Activated naive CD8-positive, alpha-beta T cell treated with anti-CD3 and anti-CD28 coated beads, Interleukin-2, amount 10 ng/mL, durations not matched to agents 7 days and 5 days (primary cell): ENCODE measurements at regions not wholly inside any gene's neighbourhood (a gene's known extent, or its start where the extent isn't known, plus 50 kb on each side); places are given as distances from the start of the nearest gene placed in this dataset.

ENCODE experiments used
- ATAC-seq: fragments of 150-1000 bp; cut with Tn5 transposase; one replicate; pipeline ENCODE4 v1.10.0; 2021; ENCODE audit warnings: low read depth, moderate library complexity
- POLR2A ChIA-PET: fragments of 350-600 bp; sonication (Branson Sonifier 250); formaldehyde crosslinking; loops from one replicate; lab custom pipeline; 2021; ENCODE audit warnings: antibody characterized with exemption; lab: Charles Lee
- DNase-seq: peaks from one replicate; pipeline ENCODE4 v3.0.0; 2021
- H3K27ac Mint-ChIP-seq: one replicate; pipeline ENCODE4 v1.8.0; 2022; ENCODE audit warnings: mild to moderate bottlenecking, mixed read lengths
- H3K27me3 Mint-ChIP-seq: one replicate; pipeline ENCODE4 v1.8.0; 2022; ENCODE audit warnings: mild to moderate bottlenecking, moderate library complexity, mixed read lengths
- H3K36me3 Mint-ChIP-seq: one replicate; pipeline ENCODE4 v1.8.0; 2021; ENCODE audit warnings: mild to moderate bottlenecking, mixed read lengths
- H3K4me1 Mint-ChIP-seq: one replicate; pipeline ENCODE4 v1.8.0; 2021; ENCODE audit warnings: mixed read lengths
- H3K4me3 Mint-ChIP-seq: one replicate; pipeline ENCODE4 v1.8.0; 2022; ENCODE audit warnings: mild to moderate bottlenecking, moderate library complexity, mixed read lengths
- H3K9me3 Mint-ChIP-seq: one replicate; pipeline ENCODE4 v1.8.0; 2021; ENCODE audit warnings: mixed read lengths

DNA sequence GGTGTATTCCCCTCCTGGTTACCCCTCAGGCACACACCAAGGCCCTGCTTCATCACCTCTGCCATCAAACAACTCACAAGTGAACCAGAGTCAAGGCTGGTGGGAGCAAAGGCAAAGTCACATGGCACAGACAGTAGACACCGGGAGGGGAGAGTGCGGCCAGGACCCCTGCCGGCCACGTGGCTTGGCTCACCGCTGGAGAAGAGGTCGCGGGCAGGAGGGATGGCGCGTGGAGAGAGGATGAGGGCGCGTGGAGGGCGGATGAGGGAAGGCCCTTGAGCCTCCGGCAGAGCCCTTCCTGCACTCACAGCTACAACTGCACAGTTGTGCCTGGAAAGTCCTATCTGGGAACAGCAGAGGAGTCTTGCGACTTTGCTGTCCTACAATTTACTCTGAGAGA, 104.2 kb upstream of the ADRA2C start:
- no peak overlapping the region for H3K4me3 Mint-ChIP-seq
- no peaks in the 10 kb centered on the region for H3K4me1 Mint-ChIP-seq
- H3K9me3 Mint-ChIP-seq = peaks cover 2% of the 10 kb centered on the region
- H3K36me3 Mint-ChIP-seq = no peaks in the 10 kb centered on the region
- no peak for ATAC-seq
- POLR2A ChIA-PET = no interaction called here
- no peak overlapping the region for H3K27ac Mint-ChIP-seq
- no peaks in the 10 kb centered on the region for H3K27me3 Mint-ChIP-seq
- DNase-seq = no peak

DNA sequence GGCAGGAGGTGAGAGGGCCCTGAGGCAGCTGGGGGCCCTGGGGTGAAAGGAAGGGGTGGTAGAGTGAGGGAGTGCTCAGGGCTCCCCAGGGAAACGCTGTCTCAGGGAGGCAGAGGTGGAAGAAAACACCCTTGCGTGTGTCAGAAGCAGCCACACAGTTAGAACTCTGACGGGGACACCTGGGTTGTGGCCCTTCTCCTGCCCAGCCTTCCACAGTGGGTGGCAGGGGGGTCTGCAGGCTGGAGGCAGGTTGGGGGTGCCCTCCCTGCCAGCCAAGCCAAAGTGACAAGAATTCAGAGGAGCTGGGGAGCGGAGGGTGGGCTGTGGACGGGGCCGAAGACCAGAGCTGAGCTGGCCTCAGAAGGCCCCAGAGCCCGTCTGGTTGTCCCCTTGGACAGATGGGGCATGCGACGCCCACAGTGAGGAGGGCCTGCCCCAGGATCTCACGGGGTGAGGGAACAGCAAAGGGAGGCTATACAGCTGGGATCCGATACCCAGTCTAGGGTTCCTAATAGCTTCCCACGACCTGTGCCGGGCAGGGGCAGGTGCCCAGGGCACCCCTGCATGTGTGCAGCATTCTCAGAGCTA, 105.2 kb upstream of the ADRA2C start:
- H3K27ac Mint-ChIP-seq = no peak overlapping the region
- ATAC-seq (no peak), DNase-seq (no peak)
- no peaks in the 10 kb centered on the region for H3K36me3 Mint-ChIP-seq
- H3K27me3 Mint-ChIP-seq = peaks cover 4% of the 10 kb centered on the region
- H3K4me1 Mint-ChIP-seq = no peaks in the 10 kb centered on the region
- POLR2A ChIA-PET = no interaction called here
- H3K4me3 Mint-ChIP-seq = no peak overlapping the region
- H3K9me3 Mint-ChIP-seq = peaks cover 2% of the 10 kb centered on the region

DNA sequence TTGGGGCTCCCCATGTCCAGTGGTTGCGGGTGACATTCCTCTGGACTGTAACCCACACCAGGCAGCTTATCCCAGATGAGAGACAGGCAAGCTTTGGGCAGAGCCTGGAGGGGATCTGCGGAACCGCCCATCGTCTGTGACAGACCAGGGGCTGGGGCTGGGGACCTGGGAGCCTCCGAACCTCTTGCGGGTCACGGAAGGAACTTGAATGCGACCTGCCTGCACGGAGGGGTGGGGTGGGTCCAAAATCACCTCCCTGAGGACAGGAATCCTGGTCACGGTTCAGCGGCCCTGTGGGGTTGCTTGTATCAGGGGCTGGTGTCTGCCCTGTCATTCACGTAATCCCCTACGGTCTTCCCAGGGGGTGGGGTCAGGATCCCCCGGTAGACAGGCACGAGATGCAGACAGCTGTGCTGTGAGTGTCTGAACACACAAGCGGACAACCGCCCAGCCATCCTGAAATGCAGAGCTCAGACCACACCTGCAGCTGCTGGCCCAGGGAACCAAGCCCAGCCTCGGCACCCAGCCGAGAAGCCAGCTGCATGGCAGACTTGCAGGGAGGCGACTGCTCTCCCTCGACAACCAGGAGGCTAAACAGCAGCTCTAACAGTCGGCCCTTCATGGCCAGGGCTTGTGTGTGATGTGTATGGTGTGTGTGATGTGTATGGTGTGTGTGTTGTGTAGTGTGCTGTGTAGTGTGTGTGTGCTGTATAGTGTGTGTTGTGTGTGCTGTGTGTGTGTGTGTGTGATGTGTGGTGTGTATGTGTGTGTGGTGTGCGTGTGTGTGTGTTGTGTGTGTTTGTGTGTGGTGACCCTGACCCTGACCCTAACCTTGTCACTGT, 105.9 kb upstream of the ADRA2C start:
- no peaks in the 10 kb centered on the region for H3K36me3 Mint-ChIP-seq
- H3K27ac Mint-ChIP-seq = no peak overlapping the region
- H3K4me1 Mint-ChIP-seq = no peaks in the 10 kb centered on the region
- no peak for ATAC-seq
- peaks cover 4% of the 10 kb centered on the region for H3K27me3 Mint-ChIP-seq
- no peak overlapping the region for H3K4me3 Mint-ChIP-seq
- no peak for DNase-seq
- POLR2A ChIA-PET = no interaction called here
- peaks cover 2% of the 10 kb centered on the region for H3K9me3 Mint-ChIP-seq

DNA sequence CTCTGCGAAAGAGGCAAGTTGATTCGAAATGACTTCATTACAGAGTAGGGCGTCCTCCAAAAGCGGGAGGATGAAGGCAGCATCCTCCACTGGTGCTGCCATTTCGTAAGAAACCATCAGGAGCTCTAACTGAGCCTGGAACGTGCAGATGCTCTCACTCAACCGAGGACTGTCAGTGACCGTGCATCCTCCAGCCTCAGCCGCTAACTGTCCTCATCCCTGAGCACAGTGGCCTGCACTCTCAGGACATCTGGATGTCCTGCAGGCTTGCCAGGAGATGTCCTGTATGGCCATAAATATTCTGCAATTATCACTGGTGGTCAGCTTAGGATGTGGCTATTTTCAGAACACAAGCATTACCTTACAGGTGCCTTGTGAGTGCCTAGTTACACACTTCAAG, 107.1 kb upstream of the ADRA2C start:
- H3K27ac Mint-ChIP-seq = no peak overlapping the region
- H3K27me3 Mint-ChIP-seq = peaks cover 4% of the 10 kb centered on the region
- POLR2A ChIA-PET = no interaction called here
- no peaks in the 10 kb centered on the region for H3K36me3 Mint-ChIP-seq
- no peaks in the 10 kb centered on the region for H3K9me3 Mint-ChIP-seq
- H3K4me1 Mint-ChIP-seq = no peaks in the 10 kb centered on the region
- ATAC-seq = no peak
- no peak overlapping the region for H3K4me3 Mint-ChIP-seq
- no peak for DNase-seq

DNA sequence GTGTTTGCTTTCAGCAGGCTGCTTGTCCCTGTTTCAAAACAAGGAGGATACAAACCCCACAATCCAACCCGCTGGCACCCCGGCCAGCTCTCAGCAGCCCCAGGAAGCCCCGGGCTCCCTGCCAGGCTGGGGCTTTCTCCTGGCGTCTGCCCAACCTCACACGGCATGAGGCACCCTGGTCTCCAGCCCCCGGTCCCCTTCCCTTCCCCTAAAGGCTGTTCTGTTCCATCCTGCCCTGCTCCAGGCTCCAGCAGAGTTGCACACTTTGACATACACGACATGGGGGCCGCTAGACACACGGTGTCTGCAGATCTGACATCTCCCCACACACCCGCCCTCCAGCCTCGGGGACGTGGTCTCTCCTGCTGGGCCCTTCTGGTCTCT, 107.7 kb upstream of the ADRA2C start:
- POLR2A ChIA-PET = no interaction called here
- ATAC-seq (no peak), DNase-seq (no peak)
- Mint-ChIP-seq H3K4me3 (no peak overlapping the region), H3K36me3 (no peaks in the 10 kb centered on the region), H3K27me3 (peaks cover 4% of the 10 kb centered on the region), H3K27ac (no peak overlapping the region), H3K9me3 (no peaks in the 10 kb centered on the region), H3K4me1 (no peaks in the 10 kb centered on the region)

DNA sequence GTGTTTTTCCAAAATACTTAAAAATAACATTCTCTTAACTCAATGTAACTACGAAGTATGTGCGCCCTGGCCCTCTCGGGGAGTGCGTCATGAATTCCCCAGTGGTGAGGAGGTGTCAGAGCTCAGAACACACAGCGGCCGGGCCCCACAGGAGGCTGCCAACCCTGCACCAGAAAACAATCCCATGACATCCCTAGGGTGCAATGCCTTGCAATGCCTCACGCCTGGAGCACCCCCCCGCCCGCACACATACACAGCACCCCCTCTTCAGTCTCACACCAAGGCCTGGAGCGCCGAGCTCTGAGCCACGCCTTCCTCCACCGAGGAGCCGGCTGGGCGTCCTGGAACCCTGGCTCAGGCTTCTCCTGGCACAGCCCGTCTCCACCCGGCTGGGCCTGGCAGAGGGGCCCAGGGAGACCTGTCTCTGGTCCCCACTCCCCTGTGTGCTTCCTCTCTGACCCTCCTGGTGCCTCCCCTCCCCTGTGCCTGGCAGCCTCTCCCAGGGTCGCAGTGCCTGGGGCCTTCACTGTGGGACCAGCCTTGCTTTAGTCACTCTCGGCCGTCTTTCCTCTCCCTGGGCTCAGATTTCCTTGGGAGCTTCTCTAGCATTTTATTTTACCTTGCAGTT, 108.2 kb upstream of the ADRA2C start:
- Mint-ChIP-seq H3K27me3 (peaks cover 4% of the 10 kb centered on the region), H3K9me3 (no peaks in the 10 kb centered on the region), H3K4me3 (no peak overlapping the region), H3K27ac (no peak overlapping the region), H3K36me3 (no peaks in the 10 kb centered on the region), H3K4me1 (no peaks in the 10 kb centered on the region)
- DNase-seq (no peak), ATAC-seq (no peak)
- POLR2A ChIA-PET = no interaction called here

DNA sequence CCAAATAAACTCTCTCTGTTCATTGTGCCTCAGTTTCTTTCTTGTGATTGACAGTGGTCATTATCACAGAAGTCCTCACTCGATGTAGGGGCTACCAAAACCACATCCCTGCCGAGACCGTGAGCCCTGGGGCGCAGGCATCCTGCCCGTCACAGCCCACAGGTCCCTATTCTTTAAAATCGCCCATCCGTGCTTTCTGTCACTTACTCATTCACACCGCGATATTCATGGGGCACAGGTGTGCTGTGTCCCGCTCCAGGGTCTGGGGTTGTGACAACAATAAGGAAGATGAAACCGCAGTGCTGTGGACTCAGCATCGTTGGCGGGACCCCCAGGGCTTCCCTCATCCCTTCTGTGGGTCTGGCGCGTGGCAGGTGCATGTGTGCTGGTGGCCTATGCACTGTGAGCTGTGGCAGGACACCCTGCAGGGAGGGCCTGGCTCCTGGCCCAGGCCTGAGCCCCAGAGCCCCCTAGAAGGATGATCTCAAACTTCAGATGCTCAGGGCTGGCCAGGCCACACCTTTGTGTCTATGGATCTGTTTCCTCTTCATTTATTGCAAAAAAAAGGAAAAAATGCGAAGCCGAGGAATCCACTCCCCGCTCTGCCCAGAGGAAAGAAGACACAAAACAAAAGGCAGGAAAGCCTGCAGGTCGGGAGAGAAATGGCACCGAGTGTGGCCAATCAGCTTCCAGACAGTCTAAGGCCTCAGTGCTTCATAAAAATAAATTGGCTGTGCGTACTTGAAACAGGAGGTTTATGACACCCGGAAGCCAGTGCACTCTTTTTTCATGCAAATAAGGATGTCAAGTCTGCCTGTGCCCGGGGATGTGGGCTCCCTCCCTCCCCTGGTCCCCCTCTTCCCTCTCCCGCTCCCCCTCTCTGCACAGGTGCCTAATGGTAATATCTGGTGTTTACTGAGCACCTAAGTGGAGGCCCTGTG, 109.5 kb upstream of the ADRA2C start:
- no peak for ATAC-seq
- Mint-ChIP-seq H3K36me3 (no peaks in the 10 kb centered on the region), H3K4me1 (no peaks in the 10 kb centered on the region), H3K4me3 (no peak overlapping the region), H3K9me3 (no peaks in the 10 kb centered on the region), H3K27ac (no peak overlapping the region), H3K27me3 (peaks cover 4% of the 10 kb centered on the region)
- POLR2A ChIA-PET = no interaction called here
- DNase-seq = no peak

DNA sequence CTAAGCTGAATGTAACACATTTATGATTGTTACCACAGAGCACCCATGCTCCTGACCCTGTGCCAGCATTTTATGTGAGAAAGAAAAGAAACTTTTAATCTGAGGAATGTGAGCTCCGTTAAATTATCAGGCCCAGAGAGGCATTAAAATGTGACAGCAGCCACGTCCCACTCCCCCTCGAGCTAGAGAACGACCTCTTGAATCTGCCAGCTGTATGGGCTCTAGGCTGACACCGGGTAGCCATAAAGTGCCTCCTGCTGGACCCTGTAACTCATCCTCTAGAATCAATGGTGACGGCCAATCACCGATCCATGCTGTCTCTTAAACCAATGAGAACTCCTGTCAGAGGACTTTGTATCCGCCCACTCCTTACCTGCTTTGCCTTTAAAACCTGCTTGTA, 110.2 kb upstream of the ADRA2C start:
- Mint-ChIP-seq H3K4me1 (no peaks in the 10 kb centered on the region), H3K27me3 (peaks cover 4% of the 10 kb centered on the region), H3K4me3 (no peak overlapping the region), H3K9me3 (no peaks in the 10 kb centered on the region), H3K27ac (no peak overlapping the region), H3K36me3 (no peaks in the 10 kb centered on the region)
- no peak for ATAC-seq
- DNase-seq = no peak
- POLR2A ChIA-PET = no interaction called here

DNA sequence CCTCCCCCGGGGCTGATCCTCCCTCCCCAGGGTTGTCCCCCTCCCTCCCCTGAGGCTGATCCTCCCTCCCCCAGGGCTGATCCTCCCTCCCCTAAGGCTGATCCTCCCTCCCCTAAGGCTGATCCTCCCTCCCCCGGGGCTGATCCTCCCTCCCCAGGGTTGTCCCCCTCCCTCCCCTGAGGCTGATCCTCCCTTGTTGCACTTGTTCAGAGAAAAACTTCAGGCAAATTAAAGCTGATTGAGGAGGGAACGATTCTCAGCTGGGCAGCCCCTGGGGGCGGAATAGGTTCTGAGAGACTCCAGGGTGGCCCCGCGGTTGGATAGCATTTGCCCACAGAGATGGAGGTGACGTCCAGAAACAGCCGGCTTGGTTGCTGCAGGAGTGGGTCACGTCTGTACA, 110.7 kb upstream of the ADRA2C start:
- no peak overlapping the region for H3K4me3 Mint-ChIP-seq
- no peaks in the 10 kb centered on the region for H3K4me1 Mint-ChIP-seq
- no peak overlapping the region for H3K27ac Mint-ChIP-seq
- peaks cover 4% of the 10 kb centered on the region for H3K27me3 Mint-ChIP-seq
- DNase-seq (no peak), ATAC-seq (no peak)
- H3K36me3 Mint-ChIP-seq = no peaks in the 10 kb centered on the region
- POLR2A ChIA-PET = no interaction called here
- H3K9me3 Mint-ChIP-seq = no peaks in the 10 kb centered on the region

DNA sequence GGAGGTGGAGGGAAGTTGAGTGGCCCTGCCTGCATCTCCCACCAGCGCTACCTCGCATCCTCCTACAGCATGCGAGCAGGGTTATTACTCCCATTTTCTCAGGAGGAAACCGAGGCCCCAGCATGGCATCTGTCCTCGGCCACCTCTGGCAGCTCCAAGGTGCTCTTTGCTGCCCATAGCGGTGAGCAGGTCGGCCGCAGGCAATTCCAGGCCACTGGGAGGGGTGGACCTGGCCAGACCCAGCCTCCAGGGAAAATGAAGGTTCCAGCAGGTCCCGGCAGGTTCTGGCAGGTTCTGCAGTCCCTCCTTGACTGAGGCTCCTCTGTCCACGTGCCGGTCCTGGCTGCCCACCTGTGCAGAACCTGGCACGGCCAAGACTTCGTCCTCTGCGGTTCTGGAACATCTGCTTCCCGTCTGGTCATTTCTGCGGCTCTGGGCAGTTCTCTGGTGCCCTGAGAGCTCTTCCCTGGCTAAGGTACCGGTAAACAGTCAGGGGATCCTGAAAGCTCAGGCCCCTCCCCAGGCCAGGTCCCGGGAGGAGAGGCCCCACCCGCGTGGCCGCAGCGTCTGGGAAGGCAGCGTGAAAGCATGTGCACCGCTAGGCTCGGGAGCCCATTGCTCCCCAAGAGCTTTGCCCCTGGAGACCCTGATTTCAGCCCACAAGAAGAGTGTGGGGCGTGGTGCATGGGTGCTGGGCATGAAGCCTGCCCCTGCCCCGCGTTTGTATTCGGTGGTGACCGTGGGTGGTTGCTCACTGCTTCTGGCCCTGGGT, 112.0 kb upstream of the ADRA2C start:
- H3K9me3 Mint-ChIP-seq = no peaks in the 10 kb centered on the region
- no peak overlapping the region for H3K4me3 Mint-ChIP-seq
- H3K27ac Mint-ChIP-seq = no peak overlapping the region
- DNase-seq (no peak), ATAC-seq (no peak)
- H3K4me1 Mint-ChIP-seq = no peaks in the 10 kb centered on the region
- H3K36me3 Mint-ChIP-seq = no peaks in the 10 kb centered on the region
- peaks cover 4% of the 10 kb centered on the region for H3K27me3 Mint-ChIP-seq
- POLR2A ChIA-PET = no interaction called here

DNA sequence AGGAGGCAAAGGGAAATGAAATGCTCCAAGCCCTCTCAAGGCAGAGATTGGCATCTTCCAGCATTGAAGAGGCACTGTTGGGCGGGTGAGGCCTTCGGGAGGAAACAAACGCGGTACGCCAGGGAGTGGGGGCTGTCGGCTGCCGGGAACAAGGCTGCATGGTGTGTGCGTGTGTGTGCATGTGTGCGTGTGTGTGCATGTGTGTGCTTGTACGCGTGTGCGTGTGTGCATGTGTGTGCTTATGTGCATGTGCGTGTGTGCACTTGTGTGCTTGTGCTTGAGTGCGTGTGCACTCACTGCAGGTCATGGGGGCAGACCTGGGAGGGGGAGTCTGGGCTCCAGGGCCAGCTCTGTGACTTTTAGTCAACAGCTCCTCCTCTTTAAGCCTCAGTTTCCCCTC, 113.6 kb upstream of the ADRA2C start:
- ATAC-seq (no peak), DNase-seq (no peak)
- H3K4me3 Mint-ChIP-seq = no peak overlapping the region
- H3K4me1 Mint-ChIP-seq = no peaks in the 10 kb centered on the region
- no peaks in the 10 kb centered on the region for H3K36me3 Mint-ChIP-seq
- POLR2A ChIA-PET = no interaction called here
- no peak overlapping the region for H3K27ac Mint-ChIP-seq
- H3K27me3 Mint-ChIP-seq = peaks cover 4% of the 10 kb centered on the region
- no peaks in the 10 kb centered on the region for H3K9me3 Mint-ChIP-seq

DNA sequence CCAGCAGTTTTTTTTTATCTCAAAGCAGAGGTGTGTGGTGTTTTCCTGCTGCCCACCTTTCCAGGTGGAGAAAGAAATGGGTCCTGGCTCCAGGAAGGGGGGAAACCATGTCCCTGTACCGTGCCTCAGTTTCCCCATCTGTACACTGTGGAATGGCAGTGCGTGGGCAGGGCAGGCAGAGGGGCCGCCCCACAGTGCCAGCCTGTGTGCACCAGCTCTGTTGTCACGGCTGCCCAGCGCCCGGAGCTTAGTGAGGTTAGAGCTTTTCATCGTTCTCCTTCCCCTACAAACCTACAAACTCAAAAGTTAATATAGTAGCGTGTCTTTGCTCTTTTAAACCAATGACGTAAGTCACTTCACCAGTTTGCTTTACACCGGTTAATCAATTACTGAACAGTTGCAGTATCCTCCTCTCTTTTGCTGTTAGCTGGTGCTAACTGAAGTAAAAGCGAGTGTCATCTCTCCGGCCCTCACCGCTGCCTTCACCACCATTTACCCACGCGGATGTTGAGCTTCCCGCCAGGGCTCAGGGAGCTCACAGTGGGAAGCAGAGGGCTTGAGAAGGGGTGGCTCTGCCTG, 114.8 kb upstream of the ADRA2C start:
- Mint-ChIP-seq H3K4me3 (no peak overlapping the region), H3K27me3 (peaks cover 3% of the 10 kb centered on the region), H3K36me3 (no peaks in the 10 kb centered on the region), H3K4me1 (no peaks in the 10 kb centered on the region), H3K27ac (no peak overlapping the region), H3K9me3 (no peaks in the 10 kb centered on the region)
- ATAC-seq (no peak), DNase-seq (no peak)
- POLR2A ChIA-PET = no interaction called here
